ENCODE measurements at regions not wholly inside any gene's neighbourhood (a gene's known extent, or its start where the extent isn't known, plus 50 kb on each side); places are given as distances from the start of the nearest gene placed in this dataset.
"Not testable (repeated sequence)": the region's sequence is repeated elsewhere in the genome, so short reads cannot be mapped to it uniquely, and the experiment has no call there.

GRCh38 chr16:55043499-55043898 is 112.8 kb downstream of the IRX5 start:
- DNase-seq = no peak

GRCh38 chr16:55044201-55044975 is 113.7 kb downstream of the IRX5 start:
- DNase-seq = no peak

GRCh38 chr16:55045329-55045728 is 114.7 kb downstream of the IRX5 start:
- DNase-seq = no peak

- no peak for DNase-seq
Observed at GRCh38 chr16:55045756-55046460, 115.2 kb downstream of the IRX5 start.

- DNase-seq = no peak
Observed at GRCh38 chr16:55046513-55046912, 115.8 kb downstream of the IRX5 start.

GRCh38 chr16:55046916-55047315 is 116.3 kb downstream of the IRX5 start:
- DNase-seq = no peak

GRCh38 chr16:55047331-55047730 is 116.7 kb downstream of the IRX5 start:
- DNase-seq = no peak

GRCh38 chr16:55047903-55048497 is 117.3 kb downstream of the IRX5 start:
- no peak for DNase-seq

GRCh38 chr16:55048745-55049144 is 118.1 kb downstream of the IRX5 start:
- no peak for DNase-seq

- no peak for DNase-seq
Observed at GRCh38 chr16:55051571-55052347, 121.1 kb downstream of the IRX5 start.

- no peak for DNase-seq
Observed at GRCh38 chr16:55052348-55052734, 121.7 kb downstream of the IRX5 start.

- DNase-seq = no peak
Observed at GRCh38 chr16:55052741-55053415, 122.2 kb downstream of the IRX5 start.

GRCh38 chr16:55055262-55055661 is 124.6 kb downstream of the IRX5 start:
- no peak for DNase-seq

- DNase-seq = no peak
Observed at GRCh38 chr16:55056585-55057401, 126.1 kb downstream of the IRX5 start.

GRCh38 chr16:55057866-55058265 is 127.2 kb downstream of the IRX5 start:
- no peak for DNase-seq

- DNase-seq = no peak
Observed at GRCh38 chr16:55058576-55058975, 127.9 kb downstream of the IRX5 start.

- no peak for DNase-seq
Observed at GRCh38 chr16:55059146-55059545, 128.5 kb downstream of the IRX5 start.

- DNase-seq = no peak
Observed at GRCh38 chr16:55061126-55061525, 130.5 kb downstream of the IRX5 start.

- no peak for DNase-seq
Observed at GRCh38 chr16:55062442-55062841, 131.8 kb downstream of the IRX5 start.

GRCh38 chr16:55072976-55073375 is 142.3 kb downstream of the IRX5 start:
- no peak for DNase-seq

- no peak for DNase-seq
Observed at GRCh38 chr16:55073830-55074229, 143.2 kb downstream of the IRX5 start.

- not testable (repeated sequence) for DNase-seq
Observed at GRCh38 chr16:55075208-55075607, 144.5 kb downstream of the IRX5 start.
